ENCODE measurements at regions not wholly inside any gene's neighbourhood (a gene's known extent, or its start where the extent isn't known, plus 50 kb on each side); places are given as distances from the start of the nearest gene placed in this dataset.

DNA sequence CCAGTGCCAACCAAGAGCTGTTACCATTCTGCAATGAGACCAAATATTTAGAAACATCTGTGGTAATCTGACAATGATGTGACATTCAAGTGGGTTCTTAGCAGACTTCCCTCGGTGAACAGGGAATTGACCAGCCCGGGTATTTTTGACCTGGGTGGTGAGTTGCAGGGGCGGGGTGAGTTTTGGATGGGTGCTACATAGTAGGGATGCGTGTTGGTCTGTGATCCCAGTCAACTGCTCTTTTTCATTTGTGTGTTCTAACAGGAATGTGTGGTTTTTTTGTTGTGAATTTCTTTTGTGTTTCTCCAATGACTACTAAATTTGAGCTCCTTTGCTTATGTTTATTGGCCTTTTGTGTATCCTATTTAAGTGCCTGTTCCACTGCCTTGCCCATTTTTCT is 273.6 kb upstream of the HABP2 start:
- Histone ChIP-seq H2AFZ (ENCODE audit: low read depth, low read length) (no peak overlapping the region), H3K9ac (ENCODE audit: insufficient read depth in 1 of 2, low read depth in 2 of 2, low read length in 2 of 2) (no peak overlapping the region), H3K27ac (ENCODE audit: extremely low read depth, low read depth, low read length) (no peak overlapping the region), H3K36me3 (ENCODE audit: control insufficient read depth, insufficient read depth, low read length) (no peaks in the 10 kb centered on the region), H3K4me3 (no peak overlapping the region), H3K9me1 (ENCODE audit: control insufficient read depth, insufficient read depth, low read length) (no peaks in the 10 kb centered on the region), H3K27me3 (ENCODE audit: control insufficient read depth in 2 of 2, insufficient read depth in 2 of 2, low read length in 2 of 2) (peaks cover 0 to 4% of the 10 kb centered on the region in 2 experiments; a peak in 1 of 5 replicates), H4K20me1 (replicated peaks; ENCODE audit: control insufficient read depth, insufficient read depth, low read length) (no peaks in the 10 kb centered on the region), H3K9me3 (replicated peaks; ENCODE audit: control insufficient read depth, insufficient read depth, low read depth, low read length) (no peaks in the 10 kb centered on the region), H3K4me1 (replicated peaks in 1 of 2; ENCODE audit: control insufficient read depth in 2 of 2, insufficient read depth in 2 of 2, low read length in 2 of 2) (no peaks in the 10 kb centered on the region), H3K79me2 (ENCODE audit: control insufficient read depth, insufficient read depth, low read length) (no peaks in the 10 kb centered on the region), H3K4me2 (ENCODE audit: insufficient read depth, low read length) (no peak overlapping the region)
- ATAC-seq: no peak
- 2% methylated on average over 4 of the region's 4 CpGs for WGBS (ENCODE audit: insufficient coverage, low coverage, missing lambda C conversion rate)
- POLR2A ChIA-PET: no interaction called here
- DNase-seq (ENCODE audit: extremely low read depth in 1 of 4, low spot score in 3 of 4): no peak
- FAIRE-seq: no peak
- CTCF ChIA-PET (ENCODE audit: low intra/inter-chr PET ratio): interaction anchor here (0.6 kb wide), 1 partner anchor 419 kb away, joined by 4 read pairs; no protein-coding TSS in a partner anchor
- in situ Hi-C loops (cut with MboI): no loop called here
- TF ChIP-seq CUX1 (CRISPR knock-in tag; IDR thresholded peaks at IDR 0.05) (no peak), CBFA2T3 (IDR thresholded peaks at IDR 0.05) (no peak), ZNF316 (IDR thresholded peaks at IDR 0.05) (no peak), MGA (IDR thresholded peaks at IDR 0.05) (no peak), NFIC (IDR thresholded peaks at IDR 0.05) (no peak)
- no TSS peak for BruUV-seq (replicated peaks)
- intact Hi-C loops (cut with micrococcal nuclease): no loop called here

Measured in K562 (cell line).